Pons (tissue), 1 donor: ENCODE measurements at regions not wholly inside any gene's neighbourhood (a gene's known extent, or its start where the extent isn't known, plus 50 kb on each side); places are given as distances from the start of the nearest gene placed in this dataset.
"Not testable (repeated sequence)": the region's sequence is repeated elsewhere in the genome, so short reads cannot be mapped to it uniquely, and the experiment has no call there.

Source experiments
- DNase-seq: peaks from one replicate; pipeline ENCODE4 v3.0.0-alpha.2; 2016; ENCODE audit warnings: low spot score

- no peak for DNase-seq
These were observed 115.3 kb downstream of the LTN1 start for GRCh38 chr21:28877318-28877884.

GRCh38 chr21:28875078-28875477, 117.6 kb downstream of the LTN1 start:
- no peak for DNase-seq

GRCh38 chr21:28872218-28872617, 120.5 kb downstream of the LTN1 start:
- no peak for DNase-seq

GRCh38 chr21:28871388-28872010, 121.2 kb downstream of the LTN1 start:
- DNase-seq, result no peak

- DNase-seq, result no peak
These were observed 125.3 kb downstream of the LTN1 start for GRCh38 chr21:28867401-28867800.

GRCh38 chr21:28865488-28866186, 127.0 kb downstream of the LTN1 start:
- no peak for DNase-seq

- DNase-seq, result no peak
These were observed 134.3 kb downstream of the LTN1 start for GRCh38 chr21:28858424-28858823.

GRCh38 chr21:28857752-28858151, 134.9 kb downstream of the LTN1 start:
- no peak for DNase-seq

- DNase-seq, result no peak
These were observed 136.0 kb downstream of the LTN1 start for GRCh38 chr21:28856588-28857250.

- DNase-seq, result no peak
These were observed 140.0 kb downstream of the LTN1 start for GRCh38 chr21:28852706-28853105.

- no peak for DNase-seq
These were observed 141.0 kb downstream of the LTN1 start for GRCh38 chr21:28851645-28852044.

- DNase-seq, result not testable (repeated sequence)
These were observed 153.4 kb downstream of the LTN1 start for GRCh38 chr21:28839237-28839636.

GRCh38 chr21:28837426-28837825, 155.3 kb downstream of the LTN1 start:
- DNase-seq, result not testable (repeated sequence)

GRCh38 chr21:28836588-28836987, 156.1 kb downstream of the LTN1 start:
- DNase-seq, result not testable (repeated sequence)

GRCh38 chr21:28834335-28835238, 158.1 kb downstream of the LTN1 start:
- DNase-seq, result no peak

GRCh38 chr21:28833609-28834008, 159.1 kb downstream of the LTN1 start:
- no peak for DNase-seq

- DNase-seq, result no peak
These were observed 159.5 kb downstream of the LTN1 start for GRCh38 chr21:28833182-28833581.

- no peak for DNase-seq
These were observed 160.0 kb downstream of the LTN1 start for GRCh38 chr21:28832715-28833061.

- no peak for DNase-seq
These were observed 160.5 kb downstream of the LTN1 start for GRCh38 chr21:28832013-28832714.

GRCh38 chr21:28828981-28829380, 163.7 kb downstream of the LTN1 start:
- no peak for DNase-seq

GRCh38 chr21:28828021-28828420, 164.7 kb downstream of the LTN1 start:
- DNase-seq, result no peak
